ENCODE measurements at regions not wholly inside any gene's neighbourhood (a gene's known extent, or its start where the extent isn't known, plus 50 kb on each side); places are given as distances from the start of the nearest gene placed in this dataset.

DNA sequence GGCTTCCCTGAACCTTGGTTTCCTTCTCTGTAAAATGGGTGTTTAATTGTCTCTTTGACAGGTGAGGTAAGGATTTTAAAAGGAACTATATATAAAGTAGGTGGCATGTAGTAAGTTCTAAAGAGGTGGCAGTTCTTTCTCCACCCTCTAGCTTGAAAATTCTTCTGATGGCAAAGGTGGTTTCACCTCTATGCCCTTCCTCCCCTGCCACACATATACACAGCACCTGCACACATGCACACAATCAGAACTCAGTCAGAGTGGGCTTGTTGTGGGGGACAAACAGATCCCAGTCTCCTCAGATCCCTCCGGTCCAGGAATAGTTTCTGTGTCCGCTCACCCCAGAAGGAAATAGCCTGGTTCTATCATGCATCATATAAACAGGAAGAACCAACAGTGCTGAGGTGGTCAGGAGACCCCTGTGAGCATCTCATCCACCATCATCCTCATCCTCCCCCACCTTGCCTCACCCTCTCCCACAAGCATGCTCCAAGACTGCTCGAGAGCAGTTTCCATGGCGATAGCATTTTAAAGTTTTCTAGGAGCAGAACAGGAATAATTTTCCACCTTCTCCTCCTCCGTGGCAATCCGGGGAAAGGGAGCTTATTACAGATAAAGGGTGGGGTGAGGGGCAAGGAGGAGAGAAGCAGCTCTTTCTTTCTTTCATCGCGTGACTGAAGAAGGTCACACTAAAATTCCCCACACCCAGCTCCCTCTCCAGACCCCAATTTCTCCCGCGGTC is 123.6 kb downstream of the CHST1 start:
- no peak for TF ChIP-seq PRRX2 (CRISPR knock-in tag; IDR thresholded peaks at IDR 0.05)
- no peak for TF ChIP-seq SMAD4 (CRISPR knock-in tag; IDR thresholded peaks at IDR 0.05)
- no peak for TF ChIP-seq NFATC4 (CRISPR knock-in tag; IDR thresholded peaks at IDR 0.05)
- no peak for TF ChIP-seq ETV6 (CRISPR knock-in tag; IDR thresholded peaks at IDR 0.05)
- no peak for TF ChIP-seq FOXJ3 (CRISPR knock-in tag; IDR thresholded peaks at IDR 0.05; ENCODE audit: borderline replicate concordance)
- TF ChIP-seq HMGA2 (CRISPR knock-in tag; IDR thresholded peaks at IDR 0.05), result no peak
- Mint-ChIP-seq H3K4me3 (no peak overlapping the region), H3K36me3 (no peaks in the 10 kb centered on the region), H3K27me3 (ENCODE audit: low read depth) (peaks cover 11% of the 10 kb centered on the region), H3K27ac (no peak overlapping the region), H3K9me3 (no peaks in the 10 kb centered on the region), H3K4me1 (no peaks in the 10 kb centered on the region)
- POLR2A ChIA-PET, result no interaction called here
- no peak for ATAC-seq
- CTCF ChIA-PET, result interaction anchor here (1.1 to 2.2 kb wide), 2 partner anchors 171 to 230 kb away, joined by 3 to 7 read pairs; no protein-coding TSS in a partner anchor
- no peak for DNase-seq (ENCODE audit: low spot score)

DNA sequence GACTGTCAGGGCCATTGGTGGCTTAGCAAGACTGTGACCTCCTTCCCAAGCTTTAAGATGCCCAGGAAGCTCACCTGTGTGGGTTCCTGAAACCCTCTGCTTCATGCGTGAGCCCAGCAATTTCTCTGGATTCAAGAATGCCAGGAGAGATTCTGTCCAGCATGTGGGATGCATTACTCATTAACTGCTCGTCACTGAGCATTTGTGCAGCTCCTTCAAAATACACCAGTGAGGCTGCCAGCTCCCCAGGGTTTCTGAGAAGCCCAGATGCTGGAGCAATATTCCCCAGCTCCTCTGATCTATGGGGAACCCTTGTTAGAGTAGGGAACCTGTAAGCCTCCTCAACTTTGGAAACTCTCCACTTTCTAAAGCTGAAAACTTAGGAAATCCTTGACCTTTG is 126.5 kb downstream of the CHST1 start:
- Mint-ChIP-seq H3K27ac (no peak overlapping the region), H3K4me1 (no peaks in the 10 kb centered on the region), H3K9me3 (no peaks in the 10 kb centered on the region), H3K4me3 (no peak overlapping the region), H3K27me3 (ENCODE audit: low read depth) (peaks cover 6% of the 10 kb centered on the region), H3K36me3 (no peaks in the 10 kb centered on the region)
- ATAC-seq, result no peak
- no peak for DNase-seq (ENCODE audit: low spot score)
- TF ChIP-seq SOX15 (CRISPR knock-in tag; IDR thresholded peaks at IDR 0.05), result no peak
- ChIA-PET CTCF (interaction anchor here (1.2 to 2.1 kb wide), 4 partner anchors 116 to 306 kb away, joined by 3 to 13 read pairs (median 10); no protein-coding TSS in a partner anchor), POLR2A (no interaction called here)

DNA sequence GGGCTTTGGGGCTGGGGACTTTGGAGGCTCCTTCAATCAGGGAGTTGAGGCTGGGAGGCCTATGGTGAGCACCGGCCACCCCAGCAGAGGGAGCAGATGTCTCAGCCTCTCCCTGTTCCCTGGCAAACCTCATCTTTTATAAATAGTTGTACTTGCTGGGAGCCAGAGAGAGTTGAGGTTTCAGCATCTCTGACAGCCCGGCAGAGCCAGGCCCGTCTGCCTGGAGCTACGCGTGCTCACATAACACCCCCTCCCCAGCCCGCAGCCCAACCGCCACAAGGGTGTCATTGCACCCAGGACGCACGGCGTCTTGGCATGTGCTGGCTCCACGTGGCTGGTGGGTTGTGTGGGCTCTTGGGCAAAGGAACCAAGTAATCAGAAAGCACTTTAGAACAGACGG is 127.1 kb downstream of the CHST1 start:
- Mint-ChIP-seq H3K27ac (no peak overlapping the region), H3K9me3 (no peaks in the 10 kb centered on the region), H3K4me1 (no peaks in the 10 kb centered on the region), H3K27me3 (ENCODE audit: low read depth) (peaks cover 3% of the 10 kb centered on the region), H3K4me3 (no peak overlapping the region), H3K36me3 (no peaks in the 10 kb centered on the region)
- CTCF ChIA-PET, result interaction anchor here (0.8 to 2.1 kb wide), 5 partner anchors 116 to 305 kb away, joined by 3 to 13 read pairs (median 8); no protein-coding TSS in a partner anchor
- TF ChIP-seq SOX15 (CRISPR knock-in tag; IDR thresholded peaks at IDR 0.05) (no peak), NFE2L1 (CRISPR knock-in tag; IDR thresholded peaks at IDR 0.05) (no peak), TEAD1 (CRISPR knock-in tag; IDR thresholded peaks at IDR 0.05) (no peak), SMAD4 (CRISPR knock-in tag; IDR thresholded peaks at IDR 0.05) (no peak), TCF7 (CRISPR knock-in tag; IDR thresholded peaks at IDR 0.05; ENCODE audit: low read depth) (no peak), ZNF416 (CRISPR knock-in tag; IDR thresholded peaks at IDR 0.05) (no peak), TEAD4 (CRISPR knock-in tag; IDR thresholded peaks at IDR 0.05) (no peak), NR2C2 (CRISPR knock-in tag; IDR thresholded peaks at IDR 0.05) (no peak), ELF4 (CRISPR knock-in tag; IDR thresholded peaks at IDR 0.05; ENCODE audit: low read depth) (no peak)
- TF ChIP-seq, protein P1, sequence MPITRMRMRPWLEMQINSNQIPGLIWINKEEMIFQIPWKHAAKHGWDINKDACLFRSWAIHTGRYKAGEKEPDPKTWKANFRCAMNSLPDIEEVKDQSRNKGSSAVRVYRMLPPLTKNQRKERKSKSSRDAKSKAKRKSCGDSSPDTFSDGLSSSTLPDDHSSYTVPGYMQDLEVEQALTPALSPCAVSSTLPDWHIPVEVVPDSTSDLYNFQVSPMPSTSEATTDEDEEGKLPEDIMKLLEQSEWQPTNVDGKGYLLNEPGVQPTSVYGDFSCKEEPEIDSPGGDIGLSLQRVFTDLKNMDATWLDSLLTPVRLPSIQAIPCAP (CRISPR knock-in tag; IDR thresholded peaks at IDR 0.05), result no peak
- TF ChIP-seq, protein P2, sequence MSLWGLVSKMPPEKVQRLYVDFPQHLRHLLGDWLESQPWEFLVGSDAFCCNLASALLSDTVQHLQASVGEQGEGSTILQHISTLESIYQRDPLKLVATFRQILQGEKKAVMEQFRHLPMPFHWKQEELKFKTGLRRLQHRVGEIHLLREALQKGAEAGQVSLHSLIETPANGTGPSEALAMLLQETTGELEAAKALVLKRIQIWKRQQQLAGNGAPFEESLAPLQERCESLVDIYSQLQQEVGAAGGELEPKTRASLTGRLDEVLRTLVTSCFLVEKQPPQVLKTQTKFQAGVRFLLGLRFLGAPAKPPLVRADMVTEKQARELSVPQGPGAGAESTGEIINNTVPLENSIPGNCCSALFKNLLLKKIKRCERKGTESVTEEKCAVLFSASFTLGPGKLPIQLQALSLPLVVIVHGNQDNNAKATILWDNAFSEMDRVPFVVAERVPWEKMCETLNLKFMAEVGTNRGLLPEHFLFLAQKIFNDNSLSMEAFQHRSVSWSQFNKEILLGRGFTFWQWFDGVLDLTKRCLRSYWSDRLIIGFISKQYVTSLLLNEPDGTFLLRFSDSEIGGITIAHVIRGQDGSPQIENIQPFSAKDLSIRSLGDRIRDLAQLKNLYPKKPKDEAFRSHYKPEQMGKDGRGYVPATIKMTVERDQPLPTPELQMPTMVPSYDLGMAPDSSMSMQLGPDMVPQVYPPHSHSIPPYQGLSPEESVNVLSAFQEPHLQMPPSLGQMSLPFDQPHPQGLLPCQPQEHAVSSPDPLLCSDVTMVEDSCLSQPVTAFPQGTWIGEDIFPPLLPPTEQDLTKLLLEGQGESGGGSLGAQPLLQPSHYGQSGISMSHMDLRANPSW (CRISPR knock-in tag; conservative IDR thresholded peaks at IDR 0.05; ENCODE audit: low read depth), result no peak
- TF ChIP-seq, protein P3, sequence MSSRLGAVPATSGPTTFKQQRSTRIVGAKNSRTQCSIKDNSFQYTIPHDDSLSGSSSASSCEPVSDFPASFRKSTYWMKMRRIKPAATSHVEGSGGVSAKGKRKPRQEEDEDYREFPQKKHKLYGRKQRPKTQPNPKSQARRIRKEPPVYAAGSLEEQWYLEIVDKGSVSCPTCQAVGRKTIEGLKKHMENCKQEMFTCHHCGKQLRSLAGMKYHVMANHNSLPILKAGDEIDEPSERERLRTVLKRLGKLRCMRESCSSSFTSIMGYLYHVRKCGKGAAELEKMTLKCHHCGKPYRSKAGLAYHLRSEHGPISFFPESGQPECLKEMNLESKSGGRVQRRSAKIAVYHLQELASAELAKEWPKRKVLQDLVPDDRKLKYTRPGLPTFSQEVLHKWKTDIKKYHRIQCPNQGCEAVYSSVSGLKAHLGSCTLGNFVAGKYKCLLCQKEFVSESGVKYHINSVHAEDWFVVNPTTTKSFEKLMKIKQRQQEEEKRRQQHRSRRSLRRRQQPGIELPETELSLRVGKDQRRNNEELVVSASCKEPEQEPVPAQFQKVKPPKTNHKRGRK (CRISPR knock-in tag; IDR thresholded peaks at IDR 0.05; ENCODE audit: borderline replicate concordance), result no peak
- DNase-seq (ENCODE audit: low spot score) (no peak), ATAC-seq (no peak)
- POLR2A ChIA-PET, result no interaction called here
